Osteoblast (primary cell): ENCODE measurements at regions not wholly inside any gene's neighbourhood (a gene's known extent, or its start where the extent isn't known, plus 50 kb on each side); places are given as distances from the start of the nearest gene placed in this dataset.
"Not testable (repeated sequence)": the region's sequence is repeated elsewhere in the genome, so short reads cannot be mapped to it uniquely, and the experiment has no call there.

ENCODE experiments used
- DNase-seq: peaks from one replicate; pipeline ENCODE4 v3.0.0; 2011; ENCODE audit warnings: low spot score, mixed read lengths; ENCODE audit not compliant: insufficient read length; ENCODE audit errors: missing footprints
- H2AFZ ChIP-seq: 2 replicates; pipeline ENCODE4 v1.6.0; 2011; ENCODE audit warnings: mild to moderate bottlenecking, low read length
- H3K27ac ChIP-seq: 2 replicates; pipeline ENCODE4 v1.5.1; 2011; ENCODE audit warnings: mild to moderate bottlenecking, low read depth, low read length, moderate library complexity
- H3K27me3 ChIP-seq: 2 replicates; pipeline ENCODE4 v1.6.0; 2012; ENCODE audit warnings: mild to moderate bottlenecking, control low read depth, inconsistent platforms, low read length, moderate library complexity; ENCODE audit not compliant: insufficient read depth
- H3K36me3 ChIP-seq: 2 replicates; pipeline ENCODE4 v1.5.1; 2011; ENCODE audit warnings: mild to moderate bottlenecking, low read length, control low read depth, moderate library complexity; ENCODE audit not compliant: insufficient read depth
- H3K4me1 ChIP-seq: 2 replicates; pipeline ENCODE4 v1.5.1; 2011; ENCODE audit warnings: mild to moderate bottlenecking, low read length, control low read depth, moderate library complexity; ENCODE audit not compliant: insufficient read depth
- H3K4me2 ChIP-seq: 2 replicates; pipeline ENCODE4 v1.6.0; 2011; ENCODE audit warnings: mild to moderate bottlenecking, low read length; ENCODE audit not compliant: insufficient read depth
- H3K4me3 ChIP-seq: fragments of 200-600 bp; sonication (generic); 3 replicates; pipeline ENCODE4 v1.5.1; 2012; ENCODE audit warnings: mild to moderate bottlenecking, low read length, inconsistent platforms; ENCODE audit not compliant: insufficient read depth
- H3K79me2 ChIP-seq: 2 replicates; pipeline ENCODE4 v1.6.0; 2012; ENCODE audit warnings: mild to moderate bottlenecking, low read length, control low read depth, inconsistent platforms; ENCODE audit not compliant: insufficient read depth
- H3K9me3 ChIP-seq: 2 replicates; pipeline ENCODE4 v1.5.1; 2011; ENCODE audit warnings: low read depth, low read length, control low read depth
- H4K20me1 ChIP-seq: 2 replicates; pipeline ENCODE4 v1.6.0; 2012; ENCODE audit warnings: mild to moderate bottlenecking, low read length, control low read depth; ENCODE audit not compliant: insufficient read depth
- CTCF ChIP-seq: IDR thresholded peaks from 2 replicates; pipeline ENCODE4 v1.5.1; 2011; ENCODE audit warnings: mild to moderate bottlenecking, low read depth, low read length, moderate library complexity; ENCODE audit errors: extremely low read depth

- H3K4me2 ChIP-seq = no peak overlapping the region
- H3K27me3 ChIP-seq = no peaks in the 10 kb centered on the region
- H3K4me1 ChIP-seq = no peaks in the 10 kb centered on the region
- H3K4me3 ChIP-seq = no peak overlapping the region
- H4K20me1 ChIP-seq = no peaks in the 10 kb centered on the region
- TF ChIP-seq CTCF = no peak
- peaks cover 2% of the 10 kb centered on the region for H3K9me3 ChIP-seq
- H3K27ac ChIP-seq = no peak overlapping the region
- no peak overlapping the region for H2AFZ ChIP-seq
- no peaks in the 10 kb centered on the region for H3K36me3 ChIP-seq
- no peaks in the 10 kb centered on the region for H3K79me2 ChIP-seq
- no peak for DNase-seq
Observed at GRCh38 chr2:6139916-6140315, 447.7 kb downstream of the SOX11 start.

DNA sequence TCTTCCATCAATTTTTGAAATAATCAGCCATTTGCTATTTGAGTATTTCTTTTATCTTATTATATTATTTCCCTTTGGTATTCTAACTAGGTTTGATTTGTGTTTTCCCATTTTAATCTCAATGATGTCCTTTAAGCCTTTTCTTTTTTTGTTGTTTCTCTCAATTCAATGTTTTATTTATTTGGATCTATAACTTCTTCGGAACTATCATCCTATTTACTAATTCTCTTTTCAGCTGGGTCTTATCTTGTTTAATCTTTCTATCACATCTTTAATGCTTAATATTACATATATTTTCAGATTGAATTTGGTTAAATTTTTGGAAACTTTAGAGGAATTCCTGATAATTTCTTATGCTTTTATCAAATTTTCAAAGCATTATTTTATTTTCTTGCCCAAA lies 448.3 kb downstream of the SOX11 start:
- no peak overlapping the region for H2AFZ ChIP-seq
- H3K27ac ChIP-seq = no peak overlapping the region
- DNase-seq = no peak
- H3K27me3 ChIP-seq = no peaks in the 10 kb centered on the region
- no peaks in the 10 kb centered on the region for H3K36me3 ChIP-seq
- no peaks in the 10 kb centered on the region for H3K4me1 ChIP-seq
- no peaks in the 10 kb centered on the region for H3K79me2 ChIP-seq
- no peak overlapping the region for H3K4me2 ChIP-seq
- no peak for TF ChIP-seq CTCF
- peaks cover 2% of the 10 kb centered on the region for H3K9me3 ChIP-seq
- H4K20me1 ChIP-seq = no peaks in the 10 kb centered on the region
- H3K4me3 ChIP-seq = no peak overlapping the region

- no peaks in the 10 kb centered on the region for H3K79me2 ChIP-seq
- no peak overlapping the region for H3K4me3 ChIP-seq
- H3K27ac ChIP-seq = no peak overlapping the region
- H3K36me3 ChIP-seq = no peaks in the 10 kb centered on the region
- no peaks in the 10 kb centered on the region for H3K27me3 ChIP-seq
- H3K9me3 ChIP-seq = peaks cover 4% of the 10 kb centered on the region
- TF ChIP-seq CTCF = no peak
- no peak overlapping the region for H2AFZ ChIP-seq
- H3K4me2 ChIP-seq = no peak overlapping the region
- H3K4me1 ChIP-seq = no peaks in the 10 kb centered on the region
- no peaks in the 10 kb centered on the region for H4K20me1 ChIP-seq
- no peak for DNase-seq
Observed at GRCh38 chr2:6143812-6144211, 451.6 kb downstream of the SOX11 start.

DNA sequence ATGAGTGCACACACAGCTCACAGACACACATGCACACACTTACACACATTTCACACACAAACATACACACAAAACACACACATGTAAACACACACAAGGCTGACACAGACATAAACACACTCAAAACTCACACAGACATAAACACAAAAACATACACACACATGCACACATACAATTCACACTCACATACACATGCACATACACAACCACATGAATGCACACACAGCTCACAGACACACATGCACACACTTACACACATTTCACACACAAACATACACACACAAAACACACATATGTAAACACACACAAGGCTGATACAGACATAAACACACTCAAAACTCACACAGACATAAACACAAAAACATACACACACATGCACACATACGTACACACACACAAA lies 455.0 kb downstream of the SOX11 start:
- not testable (repeated sequence) for H2AFZ ChIP-seq, H3K36me3 ChIP-seq, H4K20me1 ChIP-seq, H3K27ac ChIP-seq, H3K9me3 ChIP-seq, H3K27me3 ChIP-seq, H3K4me1 ChIP-seq, H3K79me2 ChIP-seq, H3K4me2 ChIP-seq, H3K4me3 ChIP-seq, DNase-seq

DNA sequence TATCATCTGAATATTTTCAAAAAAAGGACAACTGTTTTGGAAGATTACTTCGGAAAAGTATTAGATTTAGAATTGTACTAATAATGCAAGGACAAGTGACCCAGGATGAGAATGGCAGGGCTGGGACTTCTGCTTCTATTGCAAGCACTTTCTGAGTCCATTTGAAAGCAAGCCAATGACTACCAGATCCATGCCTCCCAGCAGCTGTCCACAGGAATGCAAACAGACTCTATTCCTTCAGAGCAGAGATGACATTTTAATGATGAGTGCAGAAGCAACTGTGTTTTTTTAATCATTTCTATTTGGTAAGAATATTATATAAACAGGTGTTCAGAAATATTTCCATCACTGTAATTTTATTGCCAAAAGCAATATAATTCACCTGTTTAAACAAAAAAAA lies 456.7 kb downstream of the SOX11 start:
- Histone ChIP-seq H3K4me1 (no peaks in the 10 kb centered on the region), H3K4me2 (no peak overlapping the region), H3K4me3 (no peak overlapping the region), H4K20me1 (no peaks in the 10 kb centered on the region), H3K27me3 (no peaks in the 10 kb centered on the region), H3K79me2 (no peaks in the 10 kb centered on the region), H3K36me3 (no peaks in the 10 kb centered on the region), H3K9me3 (peaks cover 4% of the 10 kb centered on the region), H3K27ac (no peak overlapping the region), H2AFZ (no peak overlapping the region)
- no peak for TF ChIP-seq CTCF
- no peak for DNase-seq
